NCI-H82 treated with DMSO at 0.1 percent for 48 hours (cell line): ENCODE measurements at regions not wholly inside any gene's neighbourhood (a gene's known extent, or its start where the extent isn't known, plus 50 kb on each side); places are given as distances from the start of the nearest gene placed in this dataset.
"Not testable (repeated sequence)": the region's sequence is repeated elsewhere in the genome, so short reads cannot be mapped to it uniquely, and the experiment has no call there.

Source experiments
- DNase-seq: peaks from one replicate; lab custom pipeline; 2025; ENCODE audit not compliant: unreplicated experiment; lab: John Stamatoyannopoulos, UW

GRCh38 chr3:68676136-68676535 lies 256.2 kb downstream of the TAFA4 start:
- DNase-seq: no peak

GRCh38 chr3:68667346-68667745 lies 265.0 kb downstream of the TAFA4 start:
- DNase-seq: no peak

- no peak for DNase-seq
Measured at GRCh38 chr3:68666429-68667136, 265.8 kb downstream of the TAFA4 start.

DNA sequence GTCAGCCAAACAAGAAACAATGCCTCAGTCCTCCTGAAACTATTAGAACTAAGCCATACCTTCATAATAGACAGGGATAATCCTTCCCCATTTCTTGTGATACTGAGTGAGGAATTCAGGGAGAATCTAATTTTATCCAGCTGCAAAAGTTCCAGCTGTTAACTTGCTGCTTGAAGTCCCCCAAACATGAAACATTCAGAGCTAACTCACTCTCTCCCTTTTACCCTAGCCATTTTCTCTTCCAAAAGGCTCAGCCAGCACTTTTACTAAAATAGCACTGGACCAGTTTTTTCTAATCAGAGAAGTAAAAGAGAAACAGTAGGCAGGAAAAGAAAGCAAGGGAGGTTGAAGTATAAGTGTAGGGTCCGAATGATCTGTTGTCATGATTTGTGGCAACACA lies 268.1 kb downstream of the TAFA4 start:
- no peak for DNase-seq

- no peak for DNase-seq
Measured at GRCh38 chr3:68662176-68662575, 270.2 kb downstream of the TAFA4 start.

GRCh38 chr3:68650657-68651056 lies 281.7 kb downstream of the TAFA4 start:
- DNase-seq: not testable (repeated sequence)

- DNase-seq: no peak
Measured at GRCh38 chr3:68648494-68648893, 283.9 kb downstream of the TAFA4 start.

DNA sequence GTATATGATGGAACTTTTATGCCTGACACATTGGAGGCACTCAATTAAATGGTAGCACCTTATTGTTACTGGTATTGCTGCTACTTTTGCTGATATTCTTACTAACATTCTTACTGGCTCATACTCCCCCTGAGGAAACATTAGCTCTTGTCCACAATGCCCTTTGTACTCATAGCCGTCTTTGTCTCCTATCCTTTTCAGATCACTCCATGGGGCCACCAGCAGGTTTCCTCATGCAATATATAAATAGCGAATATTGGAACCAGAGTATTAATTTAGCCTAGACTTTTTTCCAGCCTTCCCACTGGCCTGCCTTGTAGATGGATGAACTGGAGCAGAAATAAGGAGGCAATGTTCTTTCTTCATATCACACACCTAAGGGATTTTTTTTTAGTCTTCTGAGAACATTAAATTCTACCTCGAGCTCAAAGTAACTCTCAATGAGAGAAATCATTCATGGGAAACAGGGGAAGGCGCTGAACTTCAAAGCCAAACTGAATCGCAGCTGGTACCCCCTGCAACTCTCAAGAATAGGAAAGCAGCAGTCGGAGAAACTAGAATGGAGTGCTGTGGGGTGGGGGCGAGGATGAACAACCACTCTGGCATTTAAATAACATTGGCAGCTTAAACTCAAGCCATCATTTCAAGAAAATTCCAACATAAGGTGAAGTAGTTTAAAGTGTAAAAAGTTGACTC lies 300.3 kb downstream of the TAFA4 start:
- no peak for DNase-seq

- DNase-seq: no peak
Measured at GRCh38 chr3:68620211-68620610, 312.1 kb downstream of the TAFA4 start.

DNA sequence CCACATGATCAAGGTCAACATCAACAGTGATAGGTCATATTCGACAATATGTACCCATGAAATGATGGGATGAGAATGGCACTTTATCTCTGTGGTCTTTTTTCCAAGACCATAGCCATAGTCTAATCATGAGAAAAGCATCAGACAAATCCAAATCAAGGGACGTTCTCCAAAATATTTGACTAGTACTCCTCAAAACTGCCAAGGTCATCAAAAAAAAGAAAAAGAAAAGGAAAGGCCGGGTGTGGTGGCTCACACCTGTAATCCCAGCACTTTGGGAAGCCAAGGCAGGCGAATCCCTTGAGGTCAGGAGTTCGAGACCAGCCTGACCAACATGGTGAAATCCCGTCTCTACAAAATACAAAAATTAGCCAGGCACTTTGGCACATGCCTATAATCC lies 318.3 kb downstream of the TAFA4 start:
- no peak for DNase-seq

DNA sequence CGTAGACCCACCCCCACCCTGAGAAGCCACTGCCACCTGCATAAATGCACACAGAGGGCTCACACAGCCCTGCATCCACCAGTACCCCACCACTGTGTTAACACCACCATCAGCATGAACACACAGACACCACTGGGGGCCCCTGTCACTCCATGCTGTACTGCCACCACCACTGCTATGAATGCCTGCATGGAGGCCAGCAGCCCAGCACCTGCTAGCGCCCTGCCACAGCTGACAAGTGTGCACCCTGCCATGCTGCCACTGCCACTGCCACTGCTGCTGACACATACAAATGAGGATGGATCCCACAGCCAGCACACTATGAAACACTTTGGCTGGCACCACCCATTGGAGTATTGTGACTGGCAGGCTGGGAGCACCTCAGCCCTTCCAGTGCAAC lies 361.0 kb downstream of the TAFA4 start:
- no peak for DNase-seq

DNA sequence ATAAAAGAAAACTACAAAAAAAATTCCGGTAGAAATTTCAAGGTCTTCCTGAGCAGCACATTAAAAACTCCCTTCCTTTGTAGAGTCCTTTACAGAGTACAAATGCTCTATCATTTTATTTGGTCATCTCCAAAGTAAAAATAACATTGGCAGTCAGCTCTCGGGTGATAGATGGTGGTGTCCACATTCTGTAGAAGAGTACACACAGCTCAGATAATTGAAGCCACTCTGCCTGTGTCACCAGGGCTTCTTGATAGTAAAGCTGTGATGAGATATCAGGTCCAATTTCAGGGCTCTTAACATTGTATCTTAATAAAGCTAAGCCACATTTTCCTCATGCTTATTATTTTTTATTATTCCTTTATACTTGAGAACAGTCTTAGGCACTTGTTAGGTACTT lies 371.6 kb downstream of the TAFA4 start:
- DNase-seq: no peak

- DNase-seq: no peak
Measured at GRCh38 chr3:68535782-68536181, 396.6 kb downstream of the TAFA4 start.

DNA sequence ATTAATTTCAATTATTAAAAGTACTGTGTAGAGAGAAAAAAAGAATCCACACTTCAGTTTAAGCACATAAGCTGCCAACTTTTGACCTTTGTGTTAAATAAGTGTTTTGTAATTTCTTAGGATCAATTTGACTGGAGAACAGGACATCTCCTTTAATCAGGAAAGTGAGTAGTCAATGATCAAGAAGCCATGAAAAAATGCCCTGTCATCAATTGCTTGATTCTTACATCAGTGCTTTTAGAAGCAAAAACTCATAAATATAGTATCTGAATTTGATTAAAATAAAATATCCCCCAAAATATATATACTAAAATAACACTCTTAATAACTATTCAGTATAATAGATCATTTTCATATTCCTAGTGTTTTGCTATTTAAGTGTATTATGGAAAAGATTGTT lies 409.0 kb downstream of the TAFA4 start:
- DNase-seq: no peak

DNA sequence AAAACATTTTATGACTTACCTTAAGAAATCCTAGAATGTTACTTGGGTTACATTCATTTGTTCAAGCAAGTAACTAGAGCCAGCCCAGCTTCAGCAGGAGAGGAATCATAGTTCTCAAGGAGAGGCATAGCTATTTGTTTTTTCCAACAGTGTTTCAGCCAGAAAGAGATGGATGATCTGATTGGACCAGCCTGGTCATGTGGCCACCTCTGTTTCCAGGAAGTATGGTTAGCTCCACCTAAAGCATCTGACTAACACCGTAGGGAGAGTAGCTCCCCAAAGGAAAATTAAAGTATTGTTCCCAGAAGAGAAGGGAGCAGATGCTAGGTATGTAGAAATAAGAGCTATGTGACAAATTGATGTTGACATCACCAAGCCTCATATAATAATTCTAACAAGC lies 417.1 kb downstream of the TAFA4 start:
- no peak for DNase-seq

DNA sequence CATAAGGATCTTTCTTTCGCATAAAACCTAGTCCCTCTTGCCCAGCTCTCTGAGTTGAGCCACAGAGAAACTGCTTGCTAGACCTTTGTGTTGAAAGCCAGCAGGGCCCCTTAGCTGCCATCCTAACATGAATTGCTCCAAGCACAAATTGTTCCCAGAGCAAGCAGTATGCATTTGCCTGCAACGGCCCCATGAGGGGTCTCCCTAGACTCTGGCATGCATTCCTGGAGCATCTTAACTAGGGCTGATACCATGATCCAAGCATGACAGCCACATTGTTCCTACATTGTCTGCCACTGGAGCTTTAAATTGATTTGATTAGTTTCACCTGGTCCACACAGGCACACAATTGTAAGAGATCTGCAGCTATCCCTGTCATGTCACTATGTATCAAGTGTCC lies 428.1 kb downstream of the TAFA4 start:
- no peak for DNase-seq

- DNase-seq: not testable (repeated sequence)
Measured at GRCh38 chr3:68485845-68486244, 446.5 kb downstream of the TAFA4 start.

GRCh38 chr3:68485051-68485450 lies 447.3 kb downstream of the TAFA4 start:
- peak; percentile 35 for DNase-seq

- peak; percentile 70 for DNase-seq
Measured at GRCh38 chr3:68483601-68484000, 448.7 kb downstream of the TAFA4 start.

GRCh38 chr3:68483041-68483440 lies 449.3 kb downstream of the TAFA4 start:
- peak; percentile 46 for DNase-seq

GRCh38 chr3:68482565-68482964 lies 449.8 kb downstream of the TAFA4 start:
- DNase-seq: no peak

GRCh38 chr3:68479779-68480178 lies 452.6 kb downstream of the TAFA4 start:
- no peak for DNase-seq
